Activated T-cell treated with anti-CD3 and anti-CD28 coated beads, Interleukin-2, amount 50 U/mL, for 4 hours (primary cell): ENCODE measurements at regions not wholly inside any gene's neighbourhood (a gene's known extent, or its start where the extent isn't known, plus 50 kb on each side); places are given as distances from the start of the nearest gene placed in this dataset.
A peak's percentile ranks its signal among the peaks of the same experiment; 100 is the strongest.
"Not testable (repeated sequence)": the region's sequence is repeated elsewhere in the genome, so short reads cannot be mapped to it uniquely, and the experiment has no call there.

Experiments
- ATAC-seq, 2 donors: fragments of 200-7000 bp; cut with Tn5 transposase; one replicate each; pipeline ENCODE4 v1.10.0; 2021
- DNase-seq: peaks from one replicate; pipeline ENCODE4 v3.0.0-alpha.2; 2020
- H3K27me3 Mint-ChIP-seq: one replicate; pipeline ENCODE4 v1.8.0; 2021; ENCODE audit warnings: low read depth, mixed read lengths
- H3K36me3 Mint-ChIP-seq: one replicate; pipeline ENCODE4 v1.8.0; 2022; ENCODE audit warnings: mixed read lengths; ENCODE audit not compliant: insufficient read depth
- H3K4me1 Mint-ChIP-seq: one replicate; pipeline ENCODE4 v1.8.0; 2021; ENCODE audit warnings: low read depth, mixed read lengths
- H3K4me3 Mint-ChIP-seq: one replicate; pipeline ENCODE4 v1.8.0; 2021; ENCODE audit warnings: mild to moderate bottlenecking, moderate library complexity, mixed read lengths
- H3K9me3 Mint-ChIP-seq: one replicate; pipeline ENCODE4 v1.8.0; 2021; ENCODE audit warnings: mixed read lengths

GRCh38 chr13:89053418-89053817 is 1382.2 kb downstream of the SLITRK5 start:
- DNase-seq, result no peak
- H3K36me3 Mint-ChIP-seq, result no peaks in the 10 kb centered on the region
- no peaks in the 10 kb centered on the region for H3K27me3 Mint-ChIP-seq
- no peak for ATAC-seq
- peaks cover 13% of the 10 kb centered on the region for H3K9me3 Mint-ChIP-seq
- H3K4me3 Mint-ChIP-seq, result no peak overlapping the region
- H3K4me1 Mint-ChIP-seq, result no peaks in the 10 kb centered on the region

- no peaks in the 10 kb centered on the region for H3K36me3 Mint-ChIP-seq
- H3K9me3 Mint-ChIP-seq, result peaks cover 24% of the 10 kb centered on the region
- H3K4me1 Mint-ChIP-seq, result no peaks in the 10 kb centered on the region
Observed at GRCh38 chr13:89057274-89057673, 1386.1 kb downstream of the SLITRK5 start.

DNA sequence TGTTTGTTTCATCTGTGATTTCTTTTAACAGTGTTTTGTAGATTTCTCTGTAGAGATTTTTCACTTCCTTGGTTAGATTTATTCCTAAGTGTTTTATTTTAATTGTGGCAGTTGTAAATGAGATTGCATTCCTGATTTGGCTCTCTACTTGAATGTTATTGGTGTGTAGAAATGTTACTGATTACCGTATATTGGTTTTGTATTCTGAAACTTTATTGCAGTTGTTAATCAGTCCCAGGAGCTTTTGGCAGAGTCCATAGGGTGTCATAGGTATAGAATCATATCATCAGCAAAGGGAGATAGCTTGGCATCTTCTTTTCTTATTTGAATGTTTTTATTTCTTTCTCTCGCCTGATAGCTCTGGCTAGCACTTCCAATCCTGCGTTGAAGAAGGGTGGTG is 1386.7 kb downstream of the SLITRK5 start:
- peaks cover 24% of the 10 kb centered on the region for H3K9me3 Mint-ChIP-seq
- H3K4me1 Mint-ChIP-seq, result no peaks in the 10 kb centered on the region
- no peak for DNase-seq
- H3K36me3 Mint-ChIP-seq, result no peaks in the 10 kb centered on the region
- ATAC-seq, result no peak
- H3K4me3 Mint-ChIP-seq, result no peak overlapping the region
- no peaks in the 10 kb centered on the region for H3K27me3 Mint-ChIP-seq

More at GRCh38 chr13:89057274-89057673, 1386.1 kb downstream of the SLITRK5 start:
- Mint-ChIP-seq H3K4me3 (no peak overlapping the region), H3K27me3 (no peaks in the 10 kb centered on the region)
- ATAC-seq (no peak), DNase-seq (no peak)

DNA sequence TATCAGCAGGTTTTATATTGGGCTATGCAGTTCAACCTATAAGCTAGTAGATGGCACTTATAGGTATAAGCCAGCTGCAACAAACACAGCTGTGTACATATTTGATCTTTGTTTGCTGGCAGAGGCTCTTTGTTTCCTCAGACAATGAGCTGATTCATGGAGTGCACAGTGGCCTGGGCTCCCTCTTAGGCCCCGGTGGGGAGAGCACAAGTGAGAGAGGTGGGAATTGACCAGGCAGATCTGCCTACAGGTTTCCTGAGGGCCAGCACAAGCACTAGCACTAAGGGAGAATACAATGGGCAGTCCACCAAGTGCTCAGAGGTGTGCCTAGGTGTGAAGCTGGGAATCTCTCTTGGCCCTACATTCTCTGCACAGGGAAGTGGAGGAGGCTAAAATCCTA is 1390.7 kb downstream of the SLITRK5 start:
- ATAC-seq (no peak), DNase-seq (no peak)
- Mint-ChIP-seq H3K9me3 (peaks cover 16% of the 10 kb centered on the region), H3K4me3 (no peak overlapping the region), H3K36me3 (no peaks in the 10 kb centered on the region), H3K4me1 (no peaks in the 10 kb centered on the region), H3K27me3 (no peaks in the 10 kb centered on the region)

DNA sequence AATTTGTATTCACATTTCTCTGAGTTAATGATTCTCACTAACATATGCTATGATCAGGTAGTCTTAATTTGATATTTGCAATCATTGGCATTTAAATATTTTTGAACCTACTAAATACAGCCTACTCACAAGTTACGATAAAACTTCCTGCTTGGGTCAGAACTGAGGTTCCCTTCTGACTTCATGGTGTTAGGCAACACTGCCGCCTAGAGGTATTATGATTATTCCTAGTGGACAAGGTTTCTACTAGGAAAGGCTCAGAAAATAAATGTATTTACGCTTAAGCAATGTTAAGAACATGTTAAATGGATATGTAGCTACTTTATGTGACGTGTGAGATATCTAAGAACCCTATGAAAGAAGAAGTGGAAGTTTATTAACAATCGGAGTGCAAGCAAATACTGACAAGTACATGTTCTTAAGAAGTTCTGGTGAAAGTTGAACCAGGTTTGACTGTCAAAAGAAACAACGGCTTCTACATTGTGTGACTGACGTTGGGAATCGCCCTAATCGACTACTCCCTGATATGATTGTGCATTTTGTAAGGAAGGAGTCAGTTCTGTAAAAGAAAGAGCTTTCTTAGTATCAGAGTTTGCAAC is 1395.8 kb downstream of the SLITRK5 start:
- Mint-ChIP-seq H3K4me1 (no peaks in the 10 kb centered on the region), H3K9me3 (no peaks in the 10 kb centered on the region), H3K27me3 (no peaks in the 10 kb centered on the region), H3K4me3 (no peak overlapping the region), H3K36me3 (no peaks in the 10 kb centered on the region)
- DNase-seq (peak; percentile 5), ATAC-seq (peak in 1 of 2 donors; percentile 67)

DNA sequence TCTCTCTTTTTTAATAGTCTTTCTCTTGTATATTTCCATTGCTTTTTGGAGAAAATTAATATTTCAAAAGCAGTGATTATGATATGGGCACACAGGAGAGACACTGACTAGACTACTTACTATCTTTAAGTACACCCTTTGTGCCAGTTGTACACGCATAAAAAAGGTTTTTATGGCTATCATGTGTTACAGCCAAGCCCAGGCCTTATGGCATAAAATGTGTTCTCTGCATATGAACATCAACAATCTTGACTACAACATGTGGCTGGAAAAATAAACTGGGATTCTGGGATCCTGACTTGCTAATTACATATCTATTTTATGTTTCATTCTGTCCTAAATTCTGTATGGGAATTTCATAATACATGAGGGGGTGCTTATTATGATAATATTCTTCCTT is 1401.8 kb downstream of the SLITRK5 start:
- H3K27me3 Mint-ChIP-seq, result no peaks in the 10 kb centered on the region
- no peak for ATAC-seq
- DNase-seq, result no peak
- no peak overlapping the region for H3K4me3 Mint-ChIP-seq
- peaks cover 5% of the 10 kb centered on the region for H3K9me3 Mint-ChIP-seq
- no peaks in the 10 kb centered on the region for H3K4me1 Mint-ChIP-seq
- no peaks in the 10 kb centered on the region for H3K36me3 Mint-ChIP-seq

- peaks cover 5% of the 10 kb centered on the region for H3K9me3 Mint-ChIP-seq
- H3K4me1 Mint-ChIP-seq, result no peaks in the 10 kb centered on the region
- ATAC-seq (no peak), DNase-seq (no peak)
- H3K36me3 Mint-ChIP-seq, result no peaks in the 10 kb centered on the region
- no peak overlapping the region for H3K4me3 Mint-ChIP-seq
- no peaks in the 10 kb centered on the region for H3K27me3 Mint-ChIP-seq
Observed at GRCh38 chr13:89076622-89077021, 1405.5 kb downstream of the SLITRK5 start.

- no peaks in the 10 kb centered on the region for H3K4me1 Mint-ChIP-seq
- ATAC-seq, result no peak
- peaks cover 12% of the 10 kb centered on the region for H3K9me3 Mint-ChIP-seq
- no peaks in the 10 kb centered on the region for H3K27me3 Mint-ChIP-seq
- DNase-seq, result no peak
- H3K36me3 Mint-ChIP-seq, result no peaks in the 10 kb centered on the region
- H3K4me3 Mint-ChIP-seq, result no peak overlapping the region
Observed at GRCh38 chr13:89082623-89083022, 1411.5 kb downstream of the SLITRK5 start.

DNA sequence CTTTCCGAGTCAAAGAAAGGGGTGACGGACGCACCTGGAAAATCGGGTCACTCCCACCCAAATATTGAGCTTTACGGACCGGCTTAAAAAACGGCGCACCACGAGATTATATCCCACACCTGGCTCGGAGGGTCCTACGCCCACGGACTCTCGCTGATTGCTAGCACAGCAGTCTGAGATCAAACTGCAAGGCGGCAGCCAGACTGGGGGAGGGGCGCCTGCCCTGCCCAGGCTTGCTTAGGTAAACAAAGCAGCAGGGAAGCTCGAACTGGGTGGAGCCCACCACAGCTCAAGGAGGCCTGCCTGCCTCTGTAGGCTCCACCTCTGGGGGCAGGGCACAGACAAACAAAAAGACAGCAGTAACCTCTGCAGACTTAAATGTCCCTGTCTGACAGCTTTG is 1416.9 kb downstream of the SLITRK5 start:
- H3K36me3 Mint-ChIP-seq, H3K4me1 Mint-ChIP-seq, DNase-seq, ATAC-seq, H3K9me3 Mint-ChIP-seq, H3K4me3 Mint-ChIP-seq, H3K27me3 Mint-ChIP-seq: not testable (repeated sequence)

DNA sequence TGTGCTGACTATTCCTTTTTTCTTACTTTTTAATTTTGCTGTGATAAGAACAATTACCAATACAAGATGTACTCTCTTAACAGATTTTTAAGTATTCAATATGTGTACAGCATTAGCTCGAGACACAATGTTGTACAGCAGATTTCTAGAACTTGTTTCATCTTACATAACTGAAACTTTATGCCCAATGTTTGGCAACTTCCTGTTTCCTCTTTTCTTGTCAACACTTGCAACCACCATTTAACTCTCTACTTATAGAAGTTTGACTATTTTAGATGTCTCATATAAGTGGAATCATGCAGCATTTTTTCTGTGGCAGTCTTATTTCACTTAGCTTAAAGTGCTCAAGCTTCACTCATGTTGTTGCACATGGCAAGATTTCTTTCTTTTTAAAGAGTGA is 1426.8 kb downstream of the SLITRK5 start:
- no peaks in the 10 kb centered on the region for H3K27me3 Mint-ChIP-seq
- no peak for DNase-seq
- ATAC-seq, result no peak
- H3K9me3 Mint-ChIP-seq, result peaks cover 8% of the 10 kb centered on the region
- no peak overlapping the region for H3K4me3 Mint-ChIP-seq
- H3K4me1 Mint-ChIP-seq, result no peaks in the 10 kb centered on the region
- H3K36me3 Mint-ChIP-seq, result no peaks in the 10 kb centered on the region

DNA sequence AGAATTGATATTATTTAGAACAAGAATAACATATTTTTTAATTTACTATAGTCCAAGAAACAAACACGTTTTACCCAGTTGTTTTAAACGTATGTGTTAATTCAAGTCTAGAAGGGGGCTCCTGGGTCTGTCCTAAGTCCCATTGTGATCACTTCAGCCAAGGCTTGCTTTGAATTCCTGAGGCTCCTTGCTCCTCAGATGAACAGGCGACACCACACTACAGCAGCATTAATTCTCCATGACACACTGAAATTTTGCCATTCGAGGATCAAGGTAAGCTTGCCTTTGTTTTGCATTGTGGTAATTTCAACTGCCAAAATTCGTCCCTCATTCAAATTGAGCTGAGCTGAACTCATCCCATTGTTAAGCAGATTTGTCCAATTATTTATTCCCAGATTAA is 1442.6 kb downstream of the SLITRK5 start:
- H3K27me3 Mint-ChIP-seq, result no peaks in the 10 kb centered on the region
- H3K4me1 Mint-ChIP-seq, result no peaks in the 10 kb centered on the region
- H3K4me3 Mint-ChIP-seq, result no peak overlapping the region
- no peak for DNase-seq
- no peaks in the 10 kb centered on the region for H3K36me3 Mint-ChIP-seq
- peaks cover 12% of the 10 kb centered on the region for H3K9me3 Mint-ChIP-seq
- no peak for ATAC-seq

DNA sequence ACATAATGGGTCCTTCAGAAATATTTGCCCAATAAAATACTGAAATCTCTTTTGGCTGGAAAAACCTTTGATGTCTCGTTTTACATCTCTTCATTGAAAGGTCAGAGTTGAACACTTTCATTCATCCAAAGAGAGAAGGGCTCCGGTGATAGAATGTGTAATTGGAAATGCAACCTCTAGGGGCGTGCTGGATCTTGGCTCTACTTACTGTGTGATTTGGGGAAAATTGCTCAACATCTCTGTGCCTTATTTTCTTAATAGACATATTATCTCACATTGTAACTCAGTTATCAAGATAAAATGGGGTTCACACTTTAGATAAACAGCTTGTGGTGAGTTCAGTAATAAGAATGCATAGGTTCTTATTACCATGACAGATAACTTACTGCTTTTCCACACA is 1444.1 kb downstream of the SLITRK5 start:
- Mint-ChIP-seq H3K4me1 (no peaks in the 10 kb centered on the region), H3K27me3 (no peaks in the 10 kb centered on the region), H3K4me3 (no peak overlapping the region), H3K36me3 (no peaks in the 10 kb centered on the region), H3K9me3 (peaks cover 18% of the 10 kb centered on the region)
- DNase-seq (no peak), ATAC-seq (no peak)

DNA sequence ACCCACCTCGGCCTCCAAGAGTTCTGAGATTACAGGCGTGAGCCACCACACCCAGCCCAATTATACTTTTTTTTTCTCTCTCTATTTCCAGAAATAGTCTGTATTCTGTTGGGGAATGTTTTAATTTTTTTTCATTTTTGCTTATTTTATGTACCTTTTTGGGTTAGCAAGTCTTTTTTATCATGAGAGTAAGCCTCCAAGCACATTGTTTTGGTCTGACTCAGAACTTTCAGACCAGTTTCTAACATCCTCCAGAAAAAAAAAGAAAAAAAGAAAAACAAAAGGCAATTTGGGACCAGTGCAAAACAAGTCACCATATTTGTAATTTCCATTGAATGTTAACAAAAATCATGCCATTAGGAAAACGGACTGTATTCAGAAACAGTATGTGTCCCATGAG is 1465.5 kb downstream of the SLITRK5 start:
- DNase-seq (no peak), ATAC-seq (no peak)
- Mint-ChIP-seq H3K4me1 (no peaks in the 10 kb centered on the region), H3K9me3 (peaks cover 5% of the 10 kb centered on the region), H3K36me3 (no peaks in the 10 kb centered on the region), H3K27me3 (no peaks in the 10 kb centered on the region), H3K4me3 (no peak overlapping the region)

GRCh38 chr13:89150362-89150761 is 1479.2 kb downstream of the SLITRK5 start:
- no peak for DNase-seq
- no peak for ATAC-seq
- H3K9me3 Mint-ChIP-seq, result peaks cover 8% of the 10 kb centered on the region
- H3K27me3 Mint-ChIP-seq, result no peaks in the 10 kb centered on the region
- H3K4me1 Mint-ChIP-seq, result no peaks in the 10 kb centered on the region
- H3K4me3 Mint-ChIP-seq, result no peak overlapping the region
- H3K36me3 Mint-ChIP-seq, result no peaks in the 10 kb centered on the region

DNA sequence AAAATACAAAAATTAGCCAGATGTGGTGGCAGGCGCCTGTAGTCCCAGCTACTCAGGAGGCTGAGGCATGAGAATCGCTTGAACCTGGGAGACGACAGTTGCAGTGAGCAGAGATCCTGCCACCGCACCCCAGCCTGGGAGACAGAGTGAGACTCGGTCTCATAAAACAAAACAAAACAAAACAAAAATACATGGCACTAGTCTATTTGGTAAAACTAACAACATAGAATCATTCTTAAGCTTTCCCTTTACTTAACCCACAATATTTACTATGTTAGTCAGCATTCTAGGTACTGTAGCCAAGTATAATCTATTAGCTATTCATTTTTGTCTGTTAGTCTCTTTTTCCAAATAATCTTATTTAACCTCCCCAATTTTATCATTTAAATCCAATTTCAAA is 1482.8 kb downstream of the SLITRK5 start:
- Mint-ChIP-seq H3K27me3 (no peaks in the 10 kb centered on the region), H3K4me3 (no peak overlapping the region), H3K9me3 (peaks cover 9% of the 10 kb centered on the region)

GRCh38 chr13:89163096-89163495 is 1491.9 kb downstream of the SLITRK5 start:
- H3K4me3 Mint-ChIP-seq, result no peak overlapping the region
- DNase-seq, result no peak
- peaks cover 12% of the 10 kb centered on the region for H3K9me3 Mint-ChIP-seq
- H3K27me3 Mint-ChIP-seq, result no peaks in the 10 kb centered on the region
- ATAC-seq, result no peak
- no peaks in the 10 kb centered on the region for H3K36me3 Mint-ChIP-seq
- no peaks in the 10 kb centered on the region for H3K4me1 Mint-ChIP-seq

More for the DNA sequence above, 1482.8 kb downstream of the SLITRK5 start:
- DNase-seq (no peak), ATAC-seq (no peak)
- Mint-ChIP-seq H3K4me1 (no peaks in the 10 kb centered on the region), H3K36me3 (no peaks in the 10 kb centered on the region)
